ENCODE measurements at regions not wholly inside any gene's neighbourhood (a gene's known extent, or its start where the extent isn't known, plus 50 kb on each side); places are given as distances from the start of the nearest gene placed in this dataset.

DNA sequence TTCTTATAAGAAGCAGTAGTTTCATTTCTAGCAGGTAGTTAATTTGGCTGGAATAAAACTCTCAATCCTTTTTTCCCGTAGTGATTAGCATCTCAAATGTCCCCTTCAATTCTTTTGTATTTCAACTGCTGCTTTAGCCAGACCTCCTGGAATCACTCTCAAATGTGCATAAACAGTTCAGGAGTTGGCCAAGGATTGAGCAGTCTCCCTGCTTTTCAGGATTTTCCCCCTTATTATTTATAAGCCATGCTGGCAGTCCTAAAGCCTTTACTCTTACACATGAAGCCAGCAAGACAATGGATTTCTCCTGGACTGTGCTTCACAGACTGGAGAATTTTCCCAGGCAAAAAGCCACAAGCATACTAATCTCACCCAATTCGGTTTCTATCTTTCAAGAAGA lies 950.1 kb downstream of the VRK1 start:
- DNase-seq (no peak), ATAC-seq (ENCODE audit: low read depth) (no peak)
- ChIA-PET CTCF (interaction anchor here (0.7 kb wide), 1 partner anchor 158 kb away, joined by 3 read pairs; no protein-coding TSS in a partner anchor), POLR2A (ENCODE audit: unreplicated experiment) (no interaction called here)
- no peaks in the 10 kb centered on the region for H3K9me1 ChIP-seq (ENCODE audit: insufficient read depth, low read length)
- no peaks in the 10 kb centered on the region for H4K20me1 ChIP-seq (ENCODE audit: insufficient read depth, low read length)
- H4K5ac ChIP-seq (ENCODE audit: low read depth, low read length), result no peak overlapping the region
- in situ Hi-C loops (cut with MboI; ENCODE audit: low sequenced_read_pairs), result no loop called here
- H3K9me3 ChIP-seq (ENCODE audit: control insufficient read depth, insufficient read depth, low read length), result peaks cover 12% of the 10 kb centered on the region; the same call in 1 of the 2 replicates
- BruUV-seq (replicated peaks), result no TSS peak
- no peak overlapping the region for H2BK15ac ChIP-seq (ENCODE audit: low read depth, low read length)
- H3K56ac ChIP-seq (ENCODE audit: extremely low read depth, insufficient read depth, low read length), result no peak overlapping the region
- H2BK5ac ChIP-seq (ENCODE audit: low read depth, low read length, poor library complexity, severe bottlenecking), result no peak overlapping the region
- no peak overlapping the region for H3K23ac ChIP-seq (ENCODE audit: low read depth, low read length)
- H3K79me1 ChIP-seq (ENCODE audit: low read depth in 1 of 2, low read length in 2 of 2), result no peaks in the 10 kb centered on the region
- dilution Hi-C loops (cut with HindIII; ENCODE audit: low sequenced_read_pairs, unreplicated experiment), result no loop called here
- no peak overlapping the region for H3K9ac ChIP-seq (ENCODE audit: low read depth, low read length)
- no peak overlapping the region for H2BK20ac ChIP-seq (ENCODE audit: low read depth, low read length)
- H2AK9ac ChIP-seq (replicated peaks; ENCODE audit: low read depth, low read length, poor library complexity), result no peak overlapping the region
- intact Hi-C loops (cut with micrococcal nuclease), result no loop called here
- no peak overlapping the region for H3K4me2 ChIP-seq (ENCODE audit: low read depth, low read length)
- H3K4me1 ChIP-seq (ENCODE audit: control insufficient read depth, insufficient read depth, low read length), result no peaks in the 10 kb centered on the region
- H2BK120ac ChIP-seq (ENCODE audit: low read depth, low read length), result no peak overlapping the region
- H3K18ac ChIP-seq (ENCODE audit: low read depth, low read length), result no peak overlapping the region
- no peak overlapping the region for H2AFZ ChIP-seq (replicated peaks; ENCODE audit: low read length, poor library complexity)
- no peak overlapping the region for H4K8ac ChIP-seq (ENCODE audit: low read depth in 2 of 2, low read length in 2 of 2)
- H3K27ac ChIP-seq (ENCODE audit: insufficient read depth, low read length), result no peak overlapping the region
- no CpG with 5 or more reads among the region's 2 CpGs for WGBS, 2 experiments (ENCODE audit: extremely low coverage in 2 of 2, insufficient read length in 1 of 2)
- no peak overlapping the region for H3K4ac ChIP-seq (ENCODE audit: low read depth, low read length)
- H4K91ac ChIP-seq (ENCODE audit: insufficient read depth, low read depth, low read length), result no peak overlapping the region
- H3K4me3 ChIP-seq (ENCODE audit: insufficient read depth, low read depth, low read length), result no peak overlapping the region
- H3K27me3 ChIP-seq (ENCODE audit: control insufficient read depth, insufficient read depth, low read length), result no peaks in the 10 kb centered on the region
- no peak overlapping the region for H2AK5ac ChIP-seq (ENCODE audit: low read depth, low read length)
- TF ChIP-seq POLR2A (IDR thresholded peaks at IDR 0.05; ENCODE audit: low read depth, low read length) (no peak), RFX5 (IDR thresholded peaks at IDR 0.05; ENCODE audit: low read depth, low read length) (no peak), RAD21 (IDR thresholded peaks at IDR 0.05; ENCODE audit: low read length) (no peak)
- no peaks in the 10 kb centered on the region for H3K36me3 ChIP-seq (ENCODE audit: control insufficient read depth, insufficient read depth, low read length)
- H3K14ac ChIP-seq (replicated peaks; ENCODE audit: low read depth, low read length), result no peak overlapping the region

Data from IMR-90 (cell line).